Fibroblast of pulmonary artery (primary cell): ENCODE measurements at regions not wholly inside any gene's neighbourhood (a gene's known extent, or its start where the extent isn't known, plus 50 kb on each side); places are given as distances from the start of the nearest gene placed in this dataset.

Experiments used
- DNase-seq: peaks from one replicate; pipeline ENCODE4 v3.0.0-alpha.2; 2010; ENCODE audit warnings: low read depth
- H3K4me3 ChIP-seq: replicated peaks from 2 replicates; pipeline ENCODE4 v1.5.1; 2011; ENCODE audit warnings: low read depth, mild to moderate bottlenecking, control low read depth, low read length, moderate library complexity
- TF ChIP-seq, protein P1 (sequence below): IDR thresholded peaks from 2 replicates; pipeline ENCODE4 v1.5.1; 2011; ENCODE audit warnings: mild to moderate bottlenecking, control low read depth, low read length, inconsistent platforms; ENCODE audit errors: missing control alignments

DNA sequence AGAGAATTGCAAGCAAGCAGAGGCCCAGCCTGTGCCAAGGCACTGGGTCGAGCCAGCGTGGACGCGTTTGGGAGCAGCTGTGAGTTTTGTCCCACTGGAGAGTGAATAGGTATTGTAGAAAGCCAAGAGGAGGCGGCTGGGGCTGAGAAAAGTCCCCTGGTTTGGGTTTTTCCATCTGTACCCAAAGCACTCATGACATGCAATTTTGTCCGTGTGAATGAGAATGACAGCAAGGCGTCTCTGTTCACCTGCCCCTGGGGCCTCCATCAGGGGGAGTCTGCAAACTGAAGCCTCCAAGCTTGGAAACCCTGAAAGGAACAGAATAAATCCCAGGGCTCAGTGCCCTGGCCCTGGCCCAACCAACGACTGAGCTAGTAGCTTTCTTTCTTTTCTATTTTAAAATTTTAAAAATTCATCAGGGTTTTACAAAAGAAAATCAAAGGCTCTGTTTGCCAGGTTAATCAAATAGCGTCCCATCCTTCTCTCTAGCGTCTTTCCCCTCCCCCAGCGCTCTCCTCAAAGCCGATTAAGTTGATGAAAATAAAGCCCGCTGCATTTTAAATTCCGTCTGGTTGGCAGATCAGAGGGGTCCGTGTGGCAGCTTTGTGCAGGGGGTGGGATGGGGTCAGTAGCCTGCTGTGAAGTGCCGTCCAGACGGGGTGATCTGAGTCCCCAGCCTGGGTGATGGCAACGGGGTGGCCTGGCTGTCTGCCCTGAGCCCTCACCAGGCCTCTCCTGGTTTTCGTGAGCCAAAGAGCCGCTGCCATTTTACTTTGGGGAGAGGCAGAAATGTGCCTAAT, 171.0 kb downstream of the KATNIP start:
- no peak overlapping the region for H3K4me3 ChIP-seq
- no peak for DNase-seq
- TF ChIP-seq, protein P1, sequence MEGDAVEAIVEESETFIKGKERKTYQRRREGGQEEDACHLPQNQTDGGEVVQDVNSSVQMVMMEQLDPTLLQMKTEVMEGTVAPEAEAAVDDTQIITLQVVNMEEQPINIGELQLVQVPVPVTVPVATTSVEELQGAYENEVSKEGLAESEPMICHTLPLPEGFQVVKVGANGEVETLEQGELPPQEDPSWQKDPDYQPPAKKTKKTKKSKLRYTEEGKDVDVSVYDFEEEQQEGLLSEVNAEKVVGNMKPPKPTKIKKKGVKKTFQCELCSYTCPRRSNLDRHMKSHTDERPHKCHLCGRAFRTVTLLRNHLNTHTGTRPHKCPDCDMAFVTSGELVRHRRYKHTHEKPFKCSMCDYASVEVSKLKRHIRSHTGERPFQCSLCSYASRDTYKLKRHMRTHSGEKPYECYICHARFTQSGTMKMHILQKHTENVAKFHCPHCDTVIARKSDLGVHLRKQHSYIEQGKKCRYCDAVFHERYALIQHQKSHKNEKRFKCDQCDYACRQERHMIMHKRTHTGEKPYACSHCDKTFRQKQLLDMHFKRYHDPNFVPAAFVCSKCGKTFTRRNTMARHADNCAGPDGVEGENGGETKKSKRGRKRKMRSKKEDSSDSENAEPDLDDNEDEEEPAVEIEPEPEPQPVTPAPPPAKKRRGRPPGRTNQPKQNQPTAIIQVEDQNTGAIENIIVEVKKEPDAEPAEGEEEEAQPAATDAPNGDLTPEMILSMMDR, result no peak

DNA sequence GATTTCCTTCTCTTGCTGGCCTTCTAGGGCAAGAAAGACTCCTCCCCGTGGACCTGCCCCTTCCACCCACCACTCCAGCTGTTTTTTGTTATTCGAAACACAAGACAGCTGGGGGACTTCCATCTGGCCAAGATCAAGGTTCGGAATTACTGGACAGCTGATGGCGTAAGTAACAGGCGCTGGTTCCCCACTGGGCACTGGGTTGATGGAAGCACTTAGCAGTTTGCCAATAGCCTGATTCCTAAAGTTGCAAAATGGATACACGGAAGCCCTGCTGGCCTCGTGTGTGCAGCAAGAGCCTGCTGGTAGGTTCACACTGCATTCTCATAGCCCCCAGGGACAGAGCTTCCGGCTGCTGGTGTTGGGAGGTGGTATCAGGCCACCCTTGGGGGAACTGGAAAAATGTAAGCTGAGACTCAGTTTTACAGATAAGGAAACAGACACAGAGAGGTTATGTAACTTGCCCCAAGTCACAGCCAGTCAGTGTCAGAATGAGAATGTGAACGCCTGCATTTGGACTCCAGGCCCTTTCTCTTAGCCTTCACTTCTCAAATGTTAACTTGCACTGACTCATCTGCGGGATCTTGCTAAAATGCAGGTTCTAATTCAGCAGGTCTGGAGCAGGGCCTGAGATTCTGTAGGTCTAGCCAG, 171.7 kb downstream of the KATNIP start:
- TF ChIP-seq, protein P1, result no peak
- H3K4me3 ChIP-seq, result no peak overlapping the region
- DNase-seq, result peak; percentile 97

DNA sequence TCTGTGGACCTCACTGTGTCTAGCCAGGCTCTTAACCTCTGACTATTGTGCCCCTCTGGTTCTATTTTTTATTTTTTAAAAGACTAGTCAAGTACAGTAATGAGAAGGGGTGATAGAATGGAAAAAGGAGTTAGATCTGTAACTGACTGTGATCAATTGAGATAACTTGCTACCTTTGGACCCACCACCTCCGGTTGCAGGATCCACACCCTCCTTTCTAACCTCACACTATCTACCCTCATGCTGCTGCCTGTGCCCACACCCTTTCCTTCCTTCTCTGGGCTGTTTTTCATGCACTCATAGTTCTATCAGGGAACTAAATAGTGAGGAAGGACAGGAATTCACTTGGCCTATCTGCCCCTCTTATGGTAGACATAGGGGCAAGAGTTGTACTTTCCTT, 172.3 kb downstream of the KATNIP start:
- TF ChIP-seq, protein P1, result no peak
- DNase-seq, result no peak
- H3K4me3 ChIP-seq, result no peak overlapping the region

DNA sequence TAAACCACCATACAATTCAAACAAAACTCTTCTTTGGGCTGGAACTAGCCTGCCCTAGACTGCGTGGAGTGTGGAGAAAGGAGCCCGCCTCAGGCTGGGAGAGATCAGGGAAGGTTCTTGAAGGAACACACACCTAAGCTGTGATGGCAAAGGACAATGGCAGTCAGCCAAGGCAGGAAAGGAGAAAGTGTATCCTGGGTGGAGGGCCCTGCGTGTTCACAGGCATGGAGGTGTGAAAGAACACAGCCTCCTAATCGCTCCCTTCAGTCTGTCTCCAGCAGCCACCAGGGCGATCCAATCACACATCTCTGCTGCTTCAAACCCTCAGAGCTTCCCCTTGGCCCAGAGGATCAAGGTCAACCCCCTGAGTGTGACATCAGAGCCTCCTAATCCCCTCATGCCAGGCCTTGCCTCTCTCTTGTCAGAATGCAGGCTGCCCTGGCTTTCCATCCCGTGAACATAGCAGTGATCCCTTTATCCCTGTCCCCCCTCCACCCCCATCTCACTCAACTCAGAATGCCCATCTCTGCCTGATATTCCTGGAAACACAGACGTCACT, 173.0 kb downstream of the KATNIP start:
- no peak overlapping the region for H3K4me3 ChIP-seq
- TF ChIP-seq, protein P1, result no peak
- DNase-seq, result no peak

DNA sequence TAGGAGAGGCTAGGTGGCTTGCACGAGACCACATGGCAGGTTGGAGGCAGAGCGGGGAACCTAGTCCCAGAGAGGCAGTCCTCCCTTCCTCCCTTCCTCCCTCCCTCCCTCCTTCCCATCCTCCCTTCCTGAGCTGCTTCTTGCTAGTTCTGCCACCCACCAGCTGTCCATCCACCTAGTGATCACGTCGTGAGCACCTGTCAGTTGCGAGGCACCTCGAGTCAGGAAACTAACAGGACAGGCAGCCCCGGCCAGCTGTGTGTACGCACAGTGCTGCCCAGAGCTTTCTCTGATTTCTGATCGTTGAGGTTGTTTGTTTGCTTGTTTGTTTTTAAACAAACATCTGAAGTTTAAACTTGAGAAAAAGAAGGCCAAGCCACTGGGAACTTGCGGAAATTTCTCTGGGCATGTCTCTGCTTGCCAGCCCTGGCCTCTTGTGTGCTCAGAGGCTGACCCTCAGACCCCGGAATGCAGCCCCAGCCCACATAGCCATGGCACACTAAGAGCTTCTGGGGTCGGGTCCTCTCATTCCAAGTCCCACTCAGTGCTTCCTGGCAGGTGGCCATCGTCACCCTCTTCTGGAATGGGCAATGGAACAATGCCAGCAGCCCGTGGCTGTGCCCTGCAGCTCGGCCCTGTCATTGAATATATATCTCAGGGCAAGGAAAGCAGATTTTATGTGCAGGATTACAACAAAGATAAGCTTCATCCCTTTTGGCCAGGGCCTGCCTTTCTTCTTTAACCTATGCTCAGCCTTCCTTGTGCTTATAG, 174.0 kb downstream of the KATNIP start:
- no peak overlapping the region for H3K4me3 ChIP-seq
- no peak for DNase-seq
- TF ChIP-seq, protein P1, result no peak

DNA sequence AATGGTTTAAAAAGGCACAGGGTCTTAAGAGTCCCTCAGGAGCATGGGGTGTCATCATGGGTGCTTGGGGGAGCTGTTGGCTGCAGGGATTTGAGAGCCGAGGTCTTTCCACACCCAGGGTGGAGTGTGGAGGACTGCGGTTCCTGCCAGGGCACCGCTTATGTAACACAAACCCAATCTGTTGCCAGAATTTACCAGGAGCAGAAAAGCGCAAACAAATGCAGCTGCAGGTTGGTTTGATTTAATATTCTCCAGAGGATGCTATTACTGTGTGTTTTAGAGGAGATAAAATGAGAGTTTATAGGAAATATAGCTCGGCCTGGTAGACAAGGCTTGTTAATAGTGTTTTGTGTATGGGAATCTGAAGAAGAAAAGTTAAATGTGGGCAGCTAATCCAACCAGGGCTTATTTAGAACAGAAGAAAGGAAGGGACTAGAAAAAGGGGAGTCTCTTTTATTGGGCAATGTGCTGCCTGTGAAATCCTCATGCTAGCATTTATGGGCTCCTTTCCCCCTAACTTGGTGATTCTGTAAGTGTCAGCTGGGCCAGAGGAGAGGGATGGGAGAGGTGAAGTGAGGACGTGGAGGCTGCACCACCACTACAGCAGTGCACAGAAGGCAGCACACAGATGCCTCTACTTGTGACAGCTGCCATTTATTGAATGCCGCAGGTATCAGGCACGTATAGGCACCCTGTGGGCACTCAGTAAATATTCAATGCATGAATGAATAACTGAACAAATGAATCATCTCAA, 174.7 kb downstream of the KATNIP start:
- H3K4me3 ChIP-seq, result no peak overlapping the region
- TF ChIP-seq, protein P1, result no peak
- DNase-seq, result no peak
